K562 (cell line): ENCODE measurements at regions not wholly inside any gene's neighbourhood (a gene's known extent, or its start where the extent isn't known, plus 50 kb on each side); places are given as distances from the start of the nearest gene placed in this dataset.

Experiments used
- ATAC-seq: fragments of 200-7000 bp; cut with Tn5 transposase; 3 replicates; pipeline ENCODE4 v1.9.1; 2020; ENCODE audit warnings: moderate library complexity
- BruUV-seq: library from RNA; stranded (reverse); fragments of 400-500 nt; replicated peaks from 2 replicates; lab custom pipeline; 2021; lab: Mats Ljungman, UMichigan
- CTCF ChIA-PET: fragments of 300-600 bp; formaldehyde crosslinking; extraction: SDS; loops from one replicate; lab custom pipeline; 2021; ENCODE audit warnings: low intra/inter-chr PET ratio; lab: Yijun Ruan, JAX
- POLR2A ChIA-PET: fragments of 300-600, 350-650 bp; sonication (Branson Sonifier 250); formaldehyde crosslinking; extraction: SDS; loops from one replicate; lab custom pipeline; 2021; ENCODE audit warnings: antibody characterized with exemption, inconsistent platforms; lab: Yijun Ruan, JAX
- DNase-seq, 4 experiments: peaks; one replicate each; pipeline versions ENCODE4 v3.0.0 to v3.0.0-alpha.2; 2011 to 2018; ENCODE audit warnings: low spot score in 3 of 4, mixed read lengths in 3 of 4; ENCODE audit errors: extremely low read depth in 1 of 4
- FAIRE-seq: peaks from 2 replicates; lab custom pipeline; 2011; peaks lifted over from hg19 to GRCh38; lab: Jason Lieb, UNC
- H2AFZ ChIP-seq: 2 replicates; pipeline ENCODE4 v1.6.0; 2011; ENCODE audit warnings: low read depth, low read length, control low read depth, inconsistent platforms
- H3K27ac ChIP-seq: fragments of 200-600 bp; 3 replicates; pipeline ENCODE4 v1.8.0; 2011; ENCODE audit warnings: low read depth, mild to moderate bottlenecking, control low read depth, inconsistent platforms, low read length, moderate library complexity, mixed read lengths; ENCODE audit errors: extremely low read depth
- H3K27me3 ChIP-seq, 2 experiments: fragments of 300-600 bp in 1 of 2; 2 replicates in 1 of 2; 3 replicates in 1 of 2; pipeline versions ENCODE4 v1.6.0 to v1.8.0; 2011; ENCODE audit warnings: inconsistent platforms in 2 of 2, low read length in 2 of 2, mild to moderate bottlenecking in 1 of 2, mixed read lengths in 1 of 2, moderate library complexity in 1 of 2; ENCODE audit not compliant: control insufficient read depth in 2 of 2, insufficient read depth in 2 of 2
- H3K36me3 ChIP-seq: fragments of 300-600 bp; 3 replicates; pipeline ENCODE4 v1.8.0; 2011; ENCODE audit warnings: mild to moderate bottlenecking, low read length, inconsistent platforms; ENCODE audit not compliant: control insufficient read depth, insufficient read depth
- H3K4me1 ChIP-seq, 2 experiments: fragments of 200-600 bp in 1 of 2; replicated peaks in 1 of 2; 2 replicates in 1 of 2; 3 replicates in 1 of 2; pipeline versions ENCODE4 v1.5.1 to v1.8.0; 2011; ENCODE audit warnings: inconsistent platforms in 2 of 2, low read length in 2 of 2, mild to moderate bottlenecking in 1 of 2, mixed read lengths in 1 of 2, moderate library complexity in 1 of 2; ENCODE audit not compliant: control insufficient read depth in 2 of 2, insufficient read depth in 2 of 2
- H3K4me2 ChIP-seq: 2 replicates; pipeline ENCODE4 v1.6.1; 2011; ENCODE audit warnings: low read length, control low read depth, inconsistent platforms, mixed read lengths; ENCODE audit not compliant: insufficient read depth
- H3K4me3 ChIP-seq: fragments of 200-600 bp; sonication (generic), shearing (Covaris generic); 2 replicates; pipeline ENCODE4 v1.5.1; 2016; ENCODE audit warnings: control low read depth, inconsistent platforms
- H3K79me2 ChIP-seq: fragments of 200-600 bp; 3 replicates; pipeline ENCODE4 v1.8.0; 2011; ENCODE audit warnings: low read length, inconsistent platforms; ENCODE audit not compliant: control insufficient read depth, insufficient read depth
- H3K9ac ChIP-seq, 2 experiments: 2 replicates each; pipeline versions ENCODE4 v1.6.0 to v1.6.1; 2011; ENCODE audit warnings: low read depth in 2 of 2, low read length in 2 of 2, control low read depth in 1 of 2, inconsistent platforms in 1 of 2, mild to moderate bottlenecking in 1 of 2, mixed read lengths in 1 of 2; ENCODE audit not compliant: insufficient read depth in 1 of 2
- H3K9me1 ChIP-seq: one replicate; pipeline ENCODE4 v1.6.0; 2011; ENCODE audit warnings: inconsistent platforms, mild to moderate bottlenecking, low read length, moderate library complexity; ENCODE audit not compliant: control insufficient read depth, insufficient read depth
- H3K9me3 ChIP-seq: replicated peaks from 2 replicates; pipeline ENCODE4 v1.5.1; 2011; ENCODE audit warnings: low read depth, low read length, inconsistent platforms; ENCODE audit not compliant: control insufficient read depth, insufficient read depth
- H4K20me1 ChIP-seq: replicated peaks from 2 replicates; pipeline ENCODE4 v1.6.1; 2011; ENCODE audit warnings: low read length, inconsistent platforms, mixed read lengths; ENCODE audit not compliant: control insufficient read depth, insufficient read depth
- BHLHE40 ChIP-seq: IDR thresholded peaks from 2 replicates; pipeline ENCODE4 v1.6.1; 2011; ENCODE audit warnings: low read length, improper control_type of control experiment
- SAFB2 ChIP-seq: fragments of 200-400 bp; formaldehyde crosslinking; IDR thresholded peaks from 2 replicates; pipeline ENCODE4 v1.6.1; 2018; ENCODE audit warnings: borderline replicate concordance, low read length, low read depth, moderate library complexity; ENCODE audit not compliant: severe bottlenecking
- ZBTB1 ChIP-seq: sonication (generic); formaldehyde crosslinking; IDR thresholded peaks from 2 replicates; pipeline ENCODE4 v1.8.1; 2023; ENCODE audit warnings: missing genetic modification reagents, low read depth, mild to moderate bottlenecking, borderline replicate concordance
- ZNF212 ChIP-seq: fragments of 450-650 bp; formaldehyde crosslinking; IDR thresholded peaks from 2 replicates; pipeline ENCODE4 v1.4.0; 2020; ENCODE audit warnings: mild to moderate bottlenecking
- WGBS: fragments of 100-300 bp; shearing (Covaris generic); methylation state at CpG from one replicate; pipeline ENCODE4 v1.1.6; 2016; ENCODE audit warnings: low coverage, mixed read lengths; ENCODE audit not compliant: insufficient coverage; ENCODE audit errors: missing lambda C conversion rate; 5-methylcytosine and 5-hydroxymethylcytosine counted together
- in situ Hi-C: fragments of 300-500 bp; cut with MboI; formaldehyde crosslinking; loops from 4 replicates; pipeline ENCODE4 v1.15.0; 2018; ENCODE audit warnings: inconsistent platforms, mixed read lengths
- intact Hi-C: fragments of 100-400 bp; cut with micrococcal nuclease; formaldehyde crosslinking; loops from 2 replicates; pipeline ENCODE4 v1.14.2; 2022
- TF ChIP-seq, protein P1 (sequence below): IDR thresholded peaks from 2 replicates; pipeline ENCODE4 v1.6.1; 2011; ENCODE audit warnings: borderline replicate concordance, low read depth, mild to moderate bottlenecking, moderate library complexity, low read length; ENCODE audit not compliant: insufficient read depth, poor library complexity, severe bottlenecking
- TF ChIP-seq, protein P2 (sequence below): fragments of 450-650 bp; conservative IDR thresholded peaks from 2 replicates; pipeline ENCODE4 v1.6.1; 2016; ENCODE audit warnings: missing genetic modification characterization, low read depth, mild to moderate bottlenecking, control low read depth, missing compliant biosample characterization

DNA sequence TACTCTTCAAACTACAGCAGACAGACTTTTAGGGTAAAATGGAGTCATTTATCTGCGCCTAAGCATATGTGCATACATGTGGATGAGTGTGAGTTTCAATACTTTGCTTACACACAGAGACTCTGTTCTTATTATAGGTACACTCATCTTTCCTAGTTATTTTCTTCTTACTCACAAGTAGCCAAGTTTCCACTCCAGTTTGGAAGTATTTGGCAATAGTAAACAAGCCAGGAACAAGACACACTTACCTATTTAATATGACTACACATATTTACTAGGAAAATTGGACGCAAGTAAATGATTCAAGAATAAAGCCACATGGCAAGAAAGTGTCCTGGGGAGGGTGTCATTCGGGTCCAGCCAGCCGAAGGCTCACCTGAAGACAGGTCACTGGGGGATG, 414.3 kb downstream of the FBXO15 start (continued):
- TF ChIP-seq ZBTB1 (CRISPR knock-in tag) (no peak), SAFB2 (no peak)
- TF ChIP-seq, protein P1, sequence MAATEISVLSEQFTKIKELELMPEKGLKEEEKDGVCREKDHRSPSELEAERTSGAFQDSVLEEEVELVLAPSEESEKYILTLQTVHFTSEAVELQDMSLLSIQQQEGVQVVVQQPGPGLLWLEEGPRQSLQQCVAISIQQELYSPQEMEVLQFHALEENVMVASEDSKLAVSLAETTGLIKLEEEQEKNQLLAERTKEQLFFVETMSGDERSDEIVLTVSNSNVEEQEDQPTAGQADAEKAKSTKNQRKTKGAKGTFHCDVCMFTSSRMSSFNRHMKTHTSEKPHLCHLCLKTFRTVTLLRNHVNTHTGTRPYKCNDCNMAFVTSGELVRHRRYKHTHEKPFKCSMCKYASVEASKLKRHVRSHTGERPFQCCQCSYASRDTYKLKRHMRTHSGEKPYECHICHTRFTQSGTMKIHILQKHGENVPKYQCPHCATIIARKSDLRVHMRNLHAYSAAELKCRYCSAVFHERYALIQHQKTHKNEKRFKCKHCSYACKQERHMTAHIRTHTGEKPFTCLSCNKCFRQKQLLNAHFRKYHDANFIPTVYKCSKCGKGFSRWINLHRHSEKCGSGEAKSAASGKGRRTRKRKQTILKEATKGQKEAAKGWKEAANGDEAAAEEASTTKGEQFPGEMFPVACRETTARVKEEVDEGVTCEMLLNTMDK, result no peak
- TF ChIP-seq, protein P2, sequence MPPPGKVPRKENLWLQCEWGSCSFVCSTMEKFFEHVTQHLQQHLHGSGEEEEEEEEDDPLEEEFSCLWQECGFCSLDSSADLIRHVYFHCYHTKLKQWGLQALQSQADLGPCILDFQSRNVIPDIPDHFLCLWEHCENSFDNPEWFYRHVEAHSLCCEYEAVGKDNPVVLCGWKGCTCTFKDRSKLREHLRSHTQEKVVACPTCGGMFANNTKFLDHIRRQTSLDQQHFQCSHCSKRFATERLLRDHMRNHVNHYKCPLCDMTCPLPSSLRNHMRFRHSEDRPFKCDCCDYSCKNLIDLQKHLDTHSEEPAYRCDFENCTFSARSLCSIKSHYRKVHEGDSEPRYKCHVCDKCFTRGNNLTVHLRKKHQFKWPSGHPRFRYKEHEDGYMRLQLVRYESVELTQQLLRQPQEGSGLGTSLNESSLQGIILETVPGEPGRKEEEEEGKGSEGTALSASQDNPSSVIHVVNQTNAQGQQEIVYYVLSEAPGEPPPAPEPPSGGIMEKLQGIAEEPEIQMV, result no peak

DNA sequence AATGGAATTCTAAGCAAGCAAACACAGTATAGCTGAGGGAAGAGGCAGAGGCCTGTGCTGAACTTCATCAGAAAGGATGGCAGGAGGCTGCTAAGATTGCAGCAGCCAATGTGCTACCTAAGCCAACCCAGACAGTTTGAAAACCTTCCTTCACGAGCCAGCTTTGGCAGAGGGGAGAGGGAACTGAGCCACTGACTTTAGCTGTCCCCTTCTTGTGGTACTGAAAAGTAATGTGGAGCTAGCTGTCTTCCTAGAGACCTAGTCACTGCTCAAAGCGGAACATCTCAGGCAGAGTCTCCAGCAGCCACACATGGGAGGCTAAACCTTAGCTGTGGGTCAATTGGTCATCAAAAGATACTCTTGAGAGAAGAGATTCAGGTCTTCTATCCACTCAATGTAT, 419.0 kb downstream of the FBXO15 start:
- no peak overlapping the region for H3K4me2 ChIP-seq
- no peaks in the 10 kb centered on the region for H3K9me3 ChIP-seq
- no peaks in the 10 kb centered on the region for H3K27me3 ChIP-seq
- WGBS, result 0% methylated on average over 2 of the region's 2 CpGs
- no peak overlapping the region for H2AFZ ChIP-seq
- H3K27ac ChIP-seq, result no peak overlapping the region
- H4K20me1 ChIP-seq, result no peaks in the 10 kb centered on the region
- no peaks in the 10 kb centered on the region for H3K36me3 ChIP-seq
- CTCF ChIA-PET, result no interaction called here
- in situ Hi-C loops (no loop called here), intact Hi-C loops (no loop called here)
- DNase-seq, result no peak
- no peak for ATAC-seq
- H3K4me3 ChIP-seq, result no peak overlapping the region
- BruUV-seq, result no TSS peak
- no peaks in the 10 kb centered on the region for H3K9me1 ChIP-seq
- H3K79me2 ChIP-seq, result no peaks in the 10 kb centered on the region
- no peak for FAIRE-seq
- H3K4me1 ChIP-seq, result no peaks in the 10 kb centered on the region
- POLR2A ChIA-PET, result no interaction called here
- H3K9ac ChIP-seq, result no peak overlapping the region
- TF ChIP-seq BHLHE40, result no peak
- no peak for TF ChIP-seq ZNF212 (CRISPR knock-in tag)
- TF ChIP-seq, all 486 proteins: peak for 0
